Lower lobe of right lung (tissue), 2 donors: ENCODE measurements at regions not wholly inside any gene's neighbourhood (a gene's known extent, or its start where the extent isn't known, plus 50 kb on each side); places are given as distances from the start of the nearest gene placed in this dataset.

Experiments used
- ATAC-seq, 2 donors: fragments of 200-7000 bp; cut with Tn5 transposase; one replicate each; pipeline ENCODE4 v1.9.1; 2020 to 2022; ENCODE audit warnings: mild to moderate bottlenecking in 2 of 2, moderate library complexity in 2 of 2
- DNase-seq: peaks from one replicate; pipeline ENCODE4 v3.0.0-alpha.2; 2020
- H3K27ac ChIP-seq: fragments of 200-600 bp; one replicate; pipeline ENCODE4 v1.8.0; 2022
- H3K27me3 ChIP-seq: fragments of 200-600 bp; one replicate; pipeline ENCODE4 v1.8.0; 2022; ENCODE audit warnings: low read depth
- H3K36me3 ChIP-seq: fragments of 200-600 bp; one replicate; pipeline ENCODE4 v1.8.0; 2022; ENCODE audit warnings: mild to moderate bottlenecking
- H3K4me1 ChIP-seq: fragments of 200-600 bp; one replicate; pipeline ENCODE4 v1.8.0; 2022
- H3K4me3 ChIP-seq: fragments of 200-600 bp; one replicate; pipeline ENCODE4 v1.8.0; 2022; ENCODE audit warnings: mild to moderate bottlenecking
- H3K9me3 ChIP-seq: fragments of 200-600 bp; one replicate; pipeline ENCODE4 v1.8.0; 2022
- intact Hi-C: fragments of 100-400 bp; cut with DNase I; formaldehyde crosslinking; loops from one replicate; pipeline ENCODE4 v1.11.0; 2022
- TF ChIP-seq, protein P1 (sequence below): fragments of 200-600 bp; IDR thresholded peaks from one replicate; pipeline ENCODE4 v1.8.0; 2022; ENCODE audit warnings: antibody characterized with exemption, mild to moderate bottlenecking
- donor health status: DM: no; HTN: yes; CAD: no; lungs with severe emphysema.

GRCh38 chr3:178263236-178263916 lies 272.9 kb upstream of the KCNMB2 start:
- no peaks in the 10 kb centered on the region for H3K36me3 ChIP-seq
- ATAC-seq (no peak), DNase-seq (no peak)
- TF ChIP-seq, protein P1, sequence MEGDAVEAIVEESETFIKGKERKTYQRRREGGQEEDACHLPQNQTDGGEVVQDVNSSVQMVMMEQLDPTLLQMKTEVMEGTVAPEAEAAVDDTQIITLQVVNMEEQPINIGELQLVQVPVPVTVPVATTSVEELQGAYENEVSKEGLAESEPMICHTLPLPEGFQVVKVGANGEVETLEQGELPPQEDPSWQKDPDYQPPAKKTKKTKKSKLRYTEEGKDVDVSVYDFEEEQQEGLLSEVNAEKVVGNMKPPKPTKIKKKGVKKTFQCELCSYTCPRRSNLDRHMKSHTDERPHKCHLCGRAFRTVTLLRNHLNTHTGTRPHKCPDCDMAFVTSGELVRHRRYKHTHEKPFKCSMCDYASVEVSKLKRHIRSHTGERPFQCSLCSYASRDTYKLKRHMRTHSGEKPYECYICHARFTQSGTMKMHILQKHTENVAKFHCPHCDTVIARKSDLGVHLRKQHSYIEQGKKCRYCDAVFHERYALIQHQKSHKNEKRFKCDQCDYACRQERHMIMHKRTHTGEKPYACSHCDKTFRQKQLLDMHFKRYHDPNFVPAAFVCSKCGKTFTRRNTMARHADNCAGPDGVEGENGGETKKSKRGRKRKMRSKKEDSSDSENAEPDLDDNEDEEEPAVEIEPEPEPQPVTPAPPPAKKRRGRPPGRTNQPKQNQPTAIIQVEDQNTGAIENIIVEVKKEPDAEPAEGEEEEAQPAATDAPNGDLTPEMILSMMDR = no peak
- no peak overlapping the region for H3K4me3 ChIP-seq
- H3K4me1 ChIP-seq = no peaks in the 10 kb centered on the region
- H3K27me3 ChIP-seq = no peaks in the 10 kb centered on the region
- H3K9me3 ChIP-seq = no peaks in the 10 kb centered on the region
- H3K27ac ChIP-seq = no peak overlapping the region
- intact Hi-C loops = no loop called here

- Histone ChIP-seq H3K4me1 (no peaks in the 10 kb centered on the region), H3K4me3 (no peak overlapping the region), H3K27ac (no peak overlapping the region), H3K36me3 (no peaks in the 10 kb centered on the region), H3K27me3 (no peaks in the 10 kb centered on the region), H3K9me3 (no peaks in the 10 kb centered on the region)
- no peak for ATAC-seq
- TF ChIP-seq, protein P1 = no peak
- intact Hi-C loops = no loop called here
- no peak for DNase-seq
Observed at GRCh38 chr3:178267158-178267844, 268.9 kb upstream of the KCNMB2 start.

DNA sequence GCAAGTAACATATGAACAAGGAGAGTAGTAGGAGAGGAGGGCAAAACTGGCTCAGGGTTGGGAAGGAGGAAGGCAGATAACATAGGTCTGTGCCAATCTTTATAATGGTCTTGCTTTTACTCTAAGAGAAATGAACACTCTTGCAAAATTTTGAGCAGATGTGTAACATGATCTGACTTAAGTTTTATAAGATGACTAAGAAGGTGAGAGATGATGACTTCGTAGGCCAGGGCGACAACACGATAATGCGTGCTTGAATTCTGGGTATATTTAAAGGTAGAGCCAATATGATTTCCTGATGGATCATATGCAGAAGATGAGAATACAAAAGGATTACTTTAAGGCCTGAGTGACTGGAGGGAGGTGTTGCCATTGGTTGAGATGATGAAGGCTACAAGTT lies 265.4 kb upstream of the KCNMB2 start:
- Histone ChIP-seq H3K36me3 (no peaks in the 10 kb centered on the region), H3K27ac (no peak overlapping the region), H3K9me3 (no peaks in the 10 kb centered on the region), H3K4me3 (no peak overlapping the region), H3K4me1 (no peaks in the 10 kb centered on the region), H3K27me3 (no peaks in the 10 kb centered on the region)
- DNase-seq (no peak), ATAC-seq (no peak)
- intact Hi-C loops = no loop called here
- TF ChIP-seq, protein P1 = no peak

- DNase-seq (no peak), ATAC-seq (no peak)
- Histone ChIP-seq H3K4me1 (no peaks in the 10 kb centered on the region), H3K27me3 (no peaks in the 10 kb centered on the region), H3K27ac (no peak overlapping the region), H3K4me3 (no peak overlapping the region), H3K36me3 (no peaks in the 10 kb centered on the region), H3K9me3 (no peaks in the 10 kb centered on the region)
- TF ChIP-seq, protein P1 = no peak
- intact Hi-C loops = no loop called here
Observed at GRCh38 chr3:178271740-178272387, 264.4 kb upstream of the KCNMB2 start.

DNA sequence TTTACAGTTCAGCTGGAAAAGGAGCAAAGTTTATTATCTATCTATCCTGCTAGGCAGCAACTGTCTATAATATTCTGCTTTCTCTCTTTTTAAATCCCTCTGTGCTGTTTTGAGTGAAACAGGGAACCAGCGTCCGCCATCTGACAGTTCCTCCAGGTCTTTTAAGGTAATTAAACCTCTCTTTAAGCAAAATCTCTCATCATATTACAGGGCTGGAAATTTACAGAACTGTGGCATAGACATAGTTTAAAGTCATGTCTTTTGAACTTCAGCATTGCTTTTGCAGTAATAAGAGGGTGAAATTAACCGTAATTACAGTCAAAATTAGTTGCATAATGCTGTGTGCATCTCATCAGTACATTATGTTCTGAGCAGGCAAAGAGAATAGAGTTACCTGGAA lies 263.4 kb upstream of the KCNMB2 start:
- Histone ChIP-seq H3K4me1 (no peaks in the 10 kb centered on the region), H3K36me3 (no peaks in the 10 kb centered on the region), H3K27me3 (no peaks in the 10 kb centered on the region), H3K9me3 (no peaks in the 10 kb centered on the region), H3K4me3 (no peak overlapping the region), H3K27ac (no peak overlapping the region)
- no peak for DNase-seq
- no peak for ATAC-seq
- TF ChIP-seq, protein P1 = no peak
- intact Hi-C loops = no loop called here
